ENCODE measurements at regions not wholly inside any gene's neighbourhood (a gene's known extent, or its start where the extent isn't known, plus 50 kb on each side); places are given as distances from the start of the nearest gene placed in this dataset.

DNA sequence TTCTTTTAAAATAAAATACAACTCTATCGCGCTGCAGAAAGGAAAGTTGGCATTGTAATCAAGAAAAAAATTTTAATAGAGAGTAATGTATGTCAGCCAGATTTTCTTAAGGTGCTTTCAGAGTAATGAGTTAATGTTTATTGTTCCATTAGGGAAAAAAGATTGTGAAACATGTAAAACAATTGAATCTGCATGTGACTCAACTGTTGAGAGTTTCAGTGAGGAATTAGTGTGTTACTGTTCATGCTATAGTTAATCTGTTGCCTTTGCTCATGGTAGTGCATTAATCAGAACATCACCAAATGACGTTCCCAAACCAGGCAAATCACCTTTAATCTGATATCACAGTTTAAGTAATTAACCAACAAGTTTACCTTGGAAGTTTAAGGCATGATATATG lies 600.5 kb downstream of the NR2F1-AS1 start:
- in situ Hi-C loops (cut with HindIII; ENCODE audit: low sequenced_read_pairs) = no loop called here
- no peak overlapping the region for H3K4me3 ChIP-seq (ENCODE audit: low read depth, low read length)
- DNase-seq (ENCODE audit: low read depth) = no peak
- TF ChIP-seq, protein P1, sequence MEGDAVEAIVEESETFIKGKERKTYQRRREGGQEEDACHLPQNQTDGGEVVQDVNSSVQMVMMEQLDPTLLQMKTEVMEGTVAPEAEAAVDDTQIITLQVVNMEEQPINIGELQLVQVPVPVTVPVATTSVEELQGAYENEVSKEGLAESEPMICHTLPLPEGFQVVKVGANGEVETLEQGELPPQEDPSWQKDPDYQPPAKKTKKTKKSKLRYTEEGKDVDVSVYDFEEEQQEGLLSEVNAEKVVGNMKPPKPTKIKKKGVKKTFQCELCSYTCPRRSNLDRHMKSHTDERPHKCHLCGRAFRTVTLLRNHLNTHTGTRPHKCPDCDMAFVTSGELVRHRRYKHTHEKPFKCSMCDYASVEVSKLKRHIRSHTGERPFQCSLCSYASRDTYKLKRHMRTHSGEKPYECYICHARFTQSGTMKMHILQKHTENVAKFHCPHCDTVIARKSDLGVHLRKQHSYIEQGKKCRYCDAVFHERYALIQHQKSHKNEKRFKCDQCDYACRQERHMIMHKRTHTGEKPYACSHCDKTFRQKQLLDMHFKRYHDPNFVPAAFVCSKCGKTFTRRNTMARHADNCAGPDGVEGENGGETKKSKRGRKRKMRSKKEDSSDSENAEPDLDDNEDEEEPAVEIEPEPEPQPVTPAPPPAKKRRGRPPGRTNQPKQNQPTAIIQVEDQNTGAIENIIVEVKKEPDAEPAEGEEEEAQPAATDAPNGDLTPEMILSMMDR (IDR thresholded peaks at IDR 0.05; ENCODE audit: low read depth, low read length, missing control alignments) = no peak

DNA sequence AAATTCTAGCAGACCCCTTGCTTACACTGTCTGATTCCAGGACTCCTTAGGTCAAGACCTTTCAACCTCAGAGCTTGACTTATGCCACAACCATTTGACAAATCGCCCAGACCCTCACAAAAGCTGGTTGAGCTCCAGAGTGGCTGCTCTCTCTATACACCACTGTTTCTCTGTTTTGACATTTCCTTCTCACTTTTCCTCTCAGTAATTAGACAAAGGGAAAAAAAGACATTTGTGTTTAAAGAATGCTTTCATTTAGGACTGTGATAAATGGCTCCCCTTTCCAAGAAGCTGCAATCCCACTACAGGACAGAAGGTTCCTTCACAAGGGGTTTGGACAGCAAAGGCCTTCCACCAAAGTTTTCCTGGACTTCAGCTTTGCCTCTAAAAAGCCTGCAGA lies 601.3 kb downstream of the NR2F1-AS1 start:
- TF ChIP-seq, protein P1 (IDR thresholded peaks at IDR 0.05; ENCODE audit: low read depth, low read length, missing control alignments) = no peak
- DNase-seq (ENCODE audit: low read depth) = no peak
- in situ Hi-C loops (cut with HindIII; ENCODE audit: low sequenced_read_pairs) = no loop called here
- H3K4me3 ChIP-seq (ENCODE audit: low read depth, low read length) = no peak overlapping the region

DNA sequence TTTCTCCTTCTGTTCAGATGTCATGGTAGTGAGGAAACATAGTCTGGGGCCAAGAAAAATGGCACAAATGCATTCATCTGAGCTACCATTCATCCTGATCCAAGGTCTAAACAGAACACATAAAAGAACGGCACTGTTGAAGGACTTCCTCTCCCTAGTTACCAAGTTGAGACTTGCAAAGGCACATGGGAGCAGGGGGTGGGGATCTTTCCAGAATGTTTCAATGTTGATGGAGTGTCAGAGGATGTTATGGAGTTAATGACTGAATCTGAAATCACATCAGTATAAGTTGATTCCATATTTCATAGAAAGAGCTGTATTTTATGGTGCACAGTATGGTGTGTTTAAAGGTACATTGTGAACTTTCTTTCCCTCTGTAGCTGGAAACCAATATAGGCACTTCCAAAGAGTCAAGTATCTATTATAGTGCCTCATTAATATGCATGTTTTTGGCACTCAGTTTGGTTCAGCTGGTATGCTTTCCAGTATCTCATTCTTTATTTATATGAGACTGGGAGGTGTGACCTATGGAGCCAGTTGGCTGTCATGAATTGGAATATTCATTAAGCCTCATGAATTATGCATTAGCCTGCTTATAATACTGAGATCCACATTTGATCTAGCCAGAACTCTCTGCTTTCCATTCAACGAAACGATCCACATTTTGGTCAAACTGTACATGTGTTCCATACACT lies 603.0 kb downstream of the NR2F1-AS1 start:
- in situ Hi-C loops (cut with HindIII; ENCODE audit: low sequenced_read_pairs) = no loop called here
- no peak overlapping the region for H3K4me3 ChIP-seq (ENCODE audit: low read depth, low read length)
- TF ChIP-seq, protein P1 (IDR thresholded peaks at IDR 0.05; ENCODE audit: low read depth, low read length, missing control alignments) = no peak
- DNase-seq (ENCODE audit: low read depth) = no peak

DNA sequence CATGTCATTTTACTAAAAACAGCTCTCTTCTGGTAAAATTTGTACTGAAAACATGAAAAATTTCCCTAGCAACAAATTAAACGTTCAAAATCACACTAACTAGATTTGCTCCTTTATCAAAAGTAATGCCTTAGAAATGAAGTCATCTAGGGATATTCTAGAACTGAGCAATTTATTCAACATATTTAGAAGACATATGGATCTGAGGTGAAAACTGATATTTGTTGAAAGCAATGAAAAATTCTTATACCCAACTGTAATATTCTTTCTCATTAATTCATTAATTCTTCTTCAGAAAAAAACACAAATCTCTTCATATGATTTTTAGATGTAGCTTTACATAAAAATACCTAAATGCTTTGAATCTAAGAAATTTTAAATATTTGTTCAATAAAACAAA lies 604.9 kb downstream of the NR2F1-AS1 start:
- TF ChIP-seq, protein P1 (IDR thresholded peaks at IDR 0.05; ENCODE audit: low read depth, low read length, missing control alignments) = no peak
- no peak overlapping the region for H3K4me3 ChIP-seq (ENCODE audit: low read depth, low read length)
- DNase-seq (ENCODE audit: low read depth) = no peak
- in situ Hi-C loops (cut with HindIII; ENCODE audit: low sequenced_read_pairs) = no loop called here

DNA sequence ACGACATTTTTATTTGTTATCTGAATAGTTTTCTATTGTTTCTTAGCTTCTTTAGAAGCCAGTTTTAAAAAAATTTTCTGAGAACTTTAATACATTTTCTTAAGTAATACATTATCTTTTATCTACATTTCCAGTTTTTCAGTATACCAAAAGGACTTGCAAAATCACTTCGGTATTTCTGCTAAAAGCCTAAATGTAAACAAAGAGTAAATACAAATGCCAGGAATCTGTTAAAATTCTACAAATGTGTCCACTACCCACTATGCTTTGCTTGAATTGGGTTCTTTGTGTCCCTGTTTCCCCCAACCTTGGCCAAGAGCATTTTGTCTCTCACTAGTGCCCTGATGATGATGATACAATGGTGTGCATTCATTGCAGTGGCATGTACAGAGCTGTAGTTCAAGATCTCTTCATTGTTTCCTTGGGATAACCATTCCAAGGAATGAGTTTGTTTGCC lies 611.2 kb downstream of the NR2F1-AS1 start:
- no peak overlapping the region for H3K4me3 ChIP-seq (ENCODE audit: low read depth, low read length)
- TF ChIP-seq, protein P1 (IDR thresholded peaks at IDR 0.05; ENCODE audit: low read depth, low read length, missing control alignments) = no peak
- no peak for DNase-seq (ENCODE audit: low read depth)
- in situ Hi-C loops (cut with HindIII; ENCODE audit: low sequenced_read_pairs) = no loop called here

DNA sequence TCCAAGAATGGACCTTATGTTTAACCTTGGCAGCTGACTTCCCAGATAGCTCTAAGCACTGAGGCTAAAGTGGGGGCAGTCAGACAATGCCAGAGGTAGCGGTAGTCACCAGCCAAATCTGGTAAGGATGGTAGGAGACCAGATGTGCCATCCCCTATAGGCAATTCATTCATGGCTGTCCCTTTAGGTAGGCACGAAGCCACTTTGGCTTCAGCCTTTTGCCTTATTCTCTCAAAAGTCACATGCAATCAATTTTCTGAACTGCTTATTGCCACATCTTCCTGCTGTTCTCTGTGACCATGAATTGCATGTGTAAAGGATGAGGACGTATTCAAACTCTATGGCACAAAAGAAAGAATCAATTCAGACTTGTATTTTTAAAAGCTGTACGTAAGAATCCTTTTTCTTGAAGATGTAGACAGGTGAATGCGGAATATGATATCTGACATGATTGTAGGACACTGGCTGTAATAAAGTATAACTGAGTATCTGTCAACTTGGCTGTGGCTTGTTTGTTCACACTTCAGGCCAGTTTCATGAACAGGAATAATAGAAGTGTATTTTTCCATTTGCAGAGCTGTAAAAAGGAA lies 611.7 kb downstream of the NR2F1-AS1 start:
- TF ChIP-seq, protein P1 (IDR thresholded peaks at IDR 0.05; ENCODE audit: low read depth, low read length, missing control alignments) = no peak
- DNase-seq (ENCODE audit: low read depth) = no peak
- no peak overlapping the region for H3K4me3 ChIP-seq (ENCODE audit: low read depth, low read length)
- in situ Hi-C loops (cut with HindIII; ENCODE audit: low sequenced_read_pairs) = no loop called here

Measured in astrocyte of the cerebellum (primary cell).